Mucosa of descending colon (tissue), 3 donors: ENCODE measurements at regions not wholly inside any gene's neighbourhood (a gene's known extent, or its start where the extent isn't known, plus 50 kb on each side); places are given as distances from the start of the nearest gene placed in this dataset.

Experiments
- ATAC-seq: fragments of 200-7000 bp; cut with Tn5 transposase; one replicate; pipeline ENCODE4 v1.9.1; 2020; ENCODE audit warnings: mild to moderate bottlenecking, moderate library complexity
- DNase-seq, 3 donors: peaks; one replicate each; pipeline ENCODE4 v3.0.0-alpha.2; 2020
- H3K36me3 ChIP-seq: fragments of 200-600 bp; one replicate; pipeline ENCODE4 v1.8.0; 2021; ENCODE audit warnings: low read depth, mild to moderate bottlenecking
- H3K4me1 ChIP-seq: fragments of 200-600 bp; one replicate; pipeline ENCODE4 v1.8.0; 2021; ENCODE audit warnings: low read depth, mild to moderate bottlenecking
- H3K4me3 ChIP-seq: fragments of 200-600 bp; one replicate; pipeline ENCODE4 v1.8.0; 2021; ENCODE audit warnings: mild to moderate bottlenecking
- H3K9me3 ChIP-seq: fragments of 200-600 bp; one replicate; pipeline ENCODE4 v1.8.0; 2021; ENCODE audit warnings: mild to moderate bottlenecking
- CTCF ChIP-seq: fragments of 200-600 bp; IDR thresholded peaks from one replicate; pipeline ENCODE4 v1.8.0; 2022; ENCODE audit warnings: antibody characterized with exemption, mild to moderate bottlenecking
- intact Hi-C, 2 donors: fragments of 100-400 bp; cut with DNase I in 1 of 2; cut with micrococcal nuclease in 1 of 2; formaldehyde crosslinking; loops; one replicate each; pipeline versions ENCODE4 v1.11.0 to v1.11.1; 2022; cut with DNase I, micrococcal nuclease
- donor health status: DM: no; HTN: no; CAD: no; lungs with moderate emphysema.
- donor health status: DM: no; HTN: no; CAD: no.
- donor health status: DM: no; HTN: yes; CAD: no.

- no peaks in the 10 kb centered on the region for H3K9me3 ChIP-seq
- DNase-seq (no peak), ATAC-seq (no peak)
- no peak for TF ChIP-seq CTCF
- intact Hi-C loops: no loop called here
- no peaks in the 10 kb centered on the region for H3K4me1 ChIP-seq
- no peak overlapping the region for H3K4me3 ChIP-seq
- H3K36me3 ChIP-seq: no peaks in the 10 kb centered on the region
These were observed 365.7 kb downstream of the KCNRG start for GRCh38 chr13:50380905-50381304.

- intact Hi-C loops: no loop called here
- no peak for DNase-seq
- TF ChIP-seq CTCF: no peak
- H3K9me3 ChIP-seq: no peaks in the 10 kb centered on the region
- no peaks in the 10 kb centered on the region for H3K36me3 ChIP-seq
- no peak overlapping the region for H3K4me3 ChIP-seq
- peaks cover 5% of the 10 kb centered on the region for H3K4me1 ChIP-seq
- ATAC-seq: no peak
These were observed 367.3 kb downstream of the KCNRG start for GRCh38 chr13:50382511-50382910.

GRCh38 chr13:50382951-50383350, 367.7 kb downstream of the KCNRG start:
- DNase-seq (no peak), ATAC-seq (no peak)
- no peaks in the 10 kb centered on the region for H3K36me3 ChIP-seq
- no peaks in the 10 kb centered on the region for H3K9me3 ChIP-seq
- no peak overlapping the region for H3K4me3 ChIP-seq
- intact Hi-C loops: no loop called here
- H3K4me1 ChIP-seq: peaks cover 5% of the 10 kb centered on the region
- TF ChIP-seq CTCF: no peak

GRCh38 chr13:50384724-50385123, 369.5 kb downstream of the KCNRG start:
- ATAC-seq (peak; percentile 31), DNase-seq (no peak)
- H3K9me3 ChIP-seq: no peaks in the 10 kb centered on the region
- no peak for TF ChIP-seq CTCF
- H3K4me3 ChIP-seq: no peak overlapping the region
- intact Hi-C loops: no loop called here
- no peaks in the 10 kb centered on the region for H3K36me3 ChIP-seq
- peaks cover 5% of the 10 kb centered on the region for H3K4me1 ChIP-seq

GRCh38 chr13:50386541-50387050, 371.4 kb downstream of the KCNRG start:
- Histone ChIP-seq H3K9me3 (no peaks in the 10 kb centered on the region), H3K36me3 (no peaks in the 10 kb centered on the region), H3K4me1 (peaks cover 5% of the 10 kb centered on the region), H3K4me3 (no peak overlapping the region)
- DNase-seq: no peak
- TF ChIP-seq CTCF: no peak
- no peak for ATAC-seq
- intact Hi-C loops: no loop called here

- H3K36me3 ChIP-seq: no peaks in the 10 kb centered on the region
- peaks cover 5% of the 10 kb centered on the region for H3K4me1 ChIP-seq
- TF ChIP-seq CTCF: no peak
- ATAC-seq (peak; percentile 80), DNase-seq (peak; percentile 53 to 64 (median 56))
- H3K9me3 ChIP-seq: no peaks in the 10 kb centered on the region
- intact Hi-C loops: no loop called here
- no peak overlapping the region for H3K4me3 ChIP-seq
These were observed 371.9 kb downstream of the KCNRG start for GRCh38 chr13:50387051-50387581.
